Stimulated activated naive B cell treated with anti-CD40 and anti-IgM and Interleukin-4, amounts not matched to agents 10 μg/mL and 1 μg/mL and 100 μg/mL, for 72 hours (primary cell): ENCODE measurements at regions not wholly inside any gene's neighbourhood (a gene's known extent, or its start where the extent isn't known, plus 50 kb on each side); places are given as distances from the start of the nearest gene placed in this dataset.

Experiments used
- ATAC-seq, 2 donors: fragments of 150-1000 bp; cut with Tn5 transposase; replicated peaks; 2 replicates each; pipeline ENCODE4 v1.10.0; 2021; ENCODE audit warnings: moderate library complexity in 1 of 2
- DNase-seq: peaks from one replicate; pipeline ENCODE4 v3.0.0; 2021
- H3K27ac Mint-ChIP-seq: one replicate; pipeline ENCODE4 v1.8.0; 2022; ENCODE audit warnings: mild to moderate bottlenecking, mixed read lengths
- H3K27me3 Mint-ChIP-seq, 2 donors: one replicate each; pipeline ENCODE4 v1.8.0; 2022; ENCODE audit warnings: mixed read lengths in 2 of 2
- H3K36me3 Mint-ChIP-seq, 2 donors: one replicate each; pipeline ENCODE4 v1.8.0; 2022; ENCODE audit warnings: mixed read lengths in 2 of 2, mild to moderate bottlenecking in 1 of 2
- H3K4me1 Mint-ChIP-seq, 2 donors: one replicate each; pipeline ENCODE4 v1.8.0; 2022; ENCODE audit warnings: mixed read lengths in 2 of 2, mild to moderate bottlenecking in 1 of 2
- H3K4me3 Mint-ChIP-seq, 2 donors: one replicate each; pipeline ENCODE4 v1.8.0; 2022; ENCODE audit warnings: mild to moderate bottlenecking in 2 of 2, mixed read lengths in 2 of 2, moderate library complexity in 1 of 2
- H3K9me3 Mint-ChIP-seq, 2 donors: one replicate each; pipeline ENCODE4 v1.8.0; 2022; ENCODE audit warnings: mixed read lengths in 2 of 2, mild to moderate bottlenecking in 1 of 2

DNA sequence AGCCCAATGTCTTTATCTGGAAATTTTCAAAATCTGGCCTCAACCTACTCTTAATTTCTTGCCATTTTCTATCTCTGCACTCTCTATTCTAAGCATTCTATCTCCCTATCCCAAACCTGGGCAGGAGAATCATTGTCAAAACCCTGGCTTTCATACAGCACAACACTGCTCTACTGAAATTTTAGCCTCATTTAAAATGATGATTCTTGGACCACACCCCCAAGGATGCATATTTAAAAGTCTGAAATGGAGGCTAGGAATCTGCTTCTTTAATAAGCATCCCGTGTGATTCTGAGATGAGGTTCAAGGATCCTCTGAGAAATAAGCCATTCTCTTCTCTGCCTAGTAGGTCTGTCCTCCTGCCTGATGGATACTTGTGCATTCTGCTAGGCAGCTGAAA, 50.8 kb upstream of the EGR2 start:
- Mint-ChIP-seq H3K27me3 (peaks cover 4 to 5% of the 10 kb centered on the region in 2 donors), H3K4me1 (peaks cover 2 to 14% of the 10 kb centered on the region in 2 donors), H3K9me3 (peaks cover 0 to 2% of the 10 kb centered on the region in 2 donors), H3K27ac (no peak overlapping the region), H3K4me3 (no peak overlapping the region), H3K36me3 (peaks cover 3% of the 10 kb centered on the region in 2 donors)
- DNase-seq (no peak), ATAC-seq (no peak)

GRCh38 chr10:62866451-62866850, 50.3 kb upstream of the EGR2 start:
- Mint-ChIP-seq H3K36me3 (peaks cover under 1 to 2% of the 10 kb centered on the region in 2 donors), H3K4me1 (peaks cover 2 to 16% of the 10 kb centered on the region in 2 donors), H3K9me3 (peaks cover 0 to under 1% of the 10 kb centered on the region in 2 donors), H3K4me3 (no peak overlapping the region), H3K27ac (no peak overlapping the region), H3K27me3 (peaks cover 2% of the 10 kb centered on the region in 2 donors)
- DNase-seq, result no peak
- no peak for ATAC-seq
